Germinal center (tissue), 1 donor: ENCODE measurements at regions not wholly inside any gene's neighbourhood (a gene's known extent, or its start where the extent isn't known, plus 50 kb on each side); places are given as distances from the start of the nearest gene placed in this dataset.

Experiments
- DNase-seq: peaks from one replicate; pipeline ENCODE4 v3.0.0; 2012; ENCODE audit warnings: mixed read lengths, low spot score

DNA sequence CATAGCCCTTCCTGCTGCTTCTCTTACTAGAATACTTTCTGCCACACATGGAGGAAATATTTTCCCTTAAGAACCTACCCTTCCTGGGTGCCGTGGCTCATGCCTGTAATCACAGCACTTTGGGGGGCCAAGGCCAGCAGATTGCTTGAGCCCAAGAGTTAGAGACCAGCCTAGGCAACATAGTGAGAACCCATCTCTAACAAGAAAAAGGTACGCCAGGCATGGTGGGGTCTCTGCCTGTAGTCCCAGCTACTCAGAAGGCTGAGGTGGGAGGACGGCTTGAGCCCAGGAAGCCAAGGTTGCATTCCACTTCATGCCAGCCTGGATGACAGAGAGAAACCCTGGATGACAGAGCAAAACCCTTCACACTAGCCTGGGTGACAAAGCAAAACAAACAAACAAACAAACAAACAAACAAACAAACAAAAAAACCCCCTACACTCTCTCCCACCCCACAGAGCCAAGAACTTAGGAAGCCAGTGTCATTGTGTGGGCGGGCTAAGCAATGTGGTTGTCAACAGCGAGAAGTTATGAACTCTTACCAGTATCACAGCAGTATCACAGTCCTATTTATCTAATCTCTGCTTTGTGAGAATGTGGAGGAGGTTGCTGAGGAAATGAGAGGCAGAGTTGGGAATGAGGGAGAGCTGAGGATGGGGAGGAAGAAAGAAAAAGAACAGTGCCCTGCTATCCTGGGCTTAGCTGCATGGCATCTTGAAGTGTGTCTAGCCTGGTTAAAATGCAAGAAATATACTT, 53.8 kb upstream of the CLEC14A start:
- DNase-seq = no peak
